ENCODE measurements at regions not wholly inside any gene's neighbourhood (a gene's known extent, or its start where the extent isn't known, plus 50 kb on each side); places are given as distances from the start of the nearest gene placed in this dataset.

GRCh38 chr2:8402222-8402621, 279.6 kb upstream of the ID2 start:
- Histone ChIP-seq H3K4me3 (ENCODE audit: low read length) (no peak overlapping the region), H3K9me3 (replicated peaks; ENCODE audit: insufficient read depth, low read length) (no peaks in the 10 kb centered on the region), H3K27me3 (replicated peaks; ENCODE audit: insufficient read depth, low read length) (peaks cover 29% of the 10 kb centered on the region), H2AFZ (ENCODE audit: low read length) (no peak overlapping the region), H3K36me3 (replicated peaks; ENCODE audit: insufficient read depth, low read length) (no peaks in the 10 kb centered on the region), H3K9ac (ENCODE audit: low read length) (no peak overlapping the region), H3K4me2 (ENCODE audit: low read depth, low read length) (no peak overlapping the region), H3F3A (ENCODE audit: insufficient read depth, low read length) (no peaks in the 10 kb centered on the region), H3K4me1 (ENCODE audit: low read length) (no peaks in the 10 kb centered on the region), H4K20me1 (ENCODE audit: insufficient read depth, low read length) (no peaks in the 10 kb centered on the region), H3K27ac (ENCODE audit: low read length) (no peak overlapping the region), H3K9me2 (replicated peaks; ENCODE audit: insufficient read depth, low read length) (no peaks in the 10 kb centered on the region), H3K79me2 (ENCODE audit: low read length) (no peaks in the 10 kb centered on the region)
- TF ChIP-seq EZH2phosphoT487 (IDR thresholded peaks at IDR 0.05; ENCODE audit: low read length) = no peak
- TF ChIP-seq CTCF (IDR thresholded peaks at IDR 0.05; ENCODE audit: low read length) = no peak
- TF ChIP-seq EZH2 (optimal IDR thresholded peaks at IDR 0.05; ENCODE audit: low read depth, low read length) = no peak
- DNase-seq = no peak

GRCh38 chr2:8403876-8404275, 278.0 kb upstream of the ID2 start:
- no peaks in the 10 kb centered on the region for H3K79me2 ChIP-seq (ENCODE audit: low read length)
- no peak for DNase-seq
- no peak overlapping the region for H3K9ac ChIP-seq (ENCODE audit: low read length)
- H3K27ac ChIP-seq (ENCODE audit: low read length) = no peak overlapping the region
- H3K9me3 ChIP-seq (replicated peaks; ENCODE audit: insufficient read depth, low read length) = no peaks in the 10 kb centered on the region
- H3K4me2 ChIP-seq (ENCODE audit: low read depth, low read length) = no peak overlapping the region
- peaks cover 7% of the 10 kb centered on the region for H3K4me1 ChIP-seq (ENCODE audit: low read length)
- H4K20me1 ChIP-seq (ENCODE audit: insufficient read depth, low read length) = no peaks in the 10 kb centered on the region
- H3K9me2 ChIP-seq (replicated peaks; ENCODE audit: insufficient read depth, low read length) = no peaks in the 10 kb centered on the region
- no peak overlapping the region for H3K4me3 ChIP-seq (ENCODE audit: low read length)
- peaks cover 35% of the 10 kb centered on the region for H3K27me3 ChIP-seq (replicated peaks; ENCODE audit: insufficient read depth, low read length)
- H3F3A ChIP-seq (ENCODE audit: insufficient read depth, low read length) = peaks cover 7% of the 10 kb centered on the region
- no peak overlapping the region for H2AFZ ChIP-seq (ENCODE audit: low read length)
- TF ChIP-seq CTCF (IDR thresholded peaks at IDR 0.05; ENCODE audit: low read length) (no peak), EZH2 (optimal IDR thresholded peaks at IDR 0.05; ENCODE audit: low read depth, low read length) (no peak), EZH2phosphoT487 (IDR thresholded peaks at IDR 0.05; ENCODE audit: low read length) (no peak)
- H3K36me3 ChIP-seq (replicated peaks; ENCODE audit: insufficient read depth, low read length) = no peaks in the 10 kb centered on the region

GRCh38 chr2:8405334-8405733, 276.5 kb upstream of the ID2 start:
- Histone ChIP-seq H3K36me3 (replicated peaks; ENCODE audit: insufficient read depth, low read length) (no peaks in the 10 kb centered on the region), H3K79me2 (ENCODE audit: low read length) (no peaks in the 10 kb centered on the region), H3K27me3 (replicated peaks; ENCODE audit: insufficient read depth, low read length) (peaks cover 44% of the 10 kb centered on the region), H3K4me2 (ENCODE audit: low read depth, low read length) (no peak overlapping the region), H3K9ac (ENCODE audit: low read length) (no peak overlapping the region), H3K9me2 (replicated peaks; ENCODE audit: insufficient read depth, low read length) (no peaks in the 10 kb centered on the region), H2AFZ (ENCODE audit: low read length) (no peak overlapping the region), H3K4me3 (ENCODE audit: low read length) (no peak overlapping the region), H3F3A (ENCODE audit: insufficient read depth, low read length) (peaks cover 15% of the 10 kb centered on the region), H3K4me1 (ENCODE audit: low read length) (peaks cover 16% of the 10 kb centered on the region), H3K27ac (ENCODE audit: low read length) (no peak overlapping the region), H3K9me3 (replicated peaks; ENCODE audit: insufficient read depth, low read length) (no peaks in the 10 kb centered on the region), H4K20me1 (ENCODE audit: insufficient read depth, low read length) (no peaks in the 10 kb centered on the region)
- no peak for DNase-seq
- no peak for TF ChIP-seq EZH2 (optimal IDR thresholded peaks at IDR 0.05; ENCODE audit: low read depth, low read length)
- TF ChIP-seq EZH2phosphoT487 (IDR thresholded peaks at IDR 0.05; ENCODE audit: low read length) = no peak
- no peak for TF ChIP-seq CTCF (IDR thresholded peaks at IDR 0.05; ENCODE audit: low read length)
